ENCODE measurements at regions not wholly inside any gene's neighbourhood (a gene's known extent, or its start where the extent isn't known, plus 50 kb on each side); places are given as distances from the start of the nearest gene placed in this dataset.
"Not testable (repeated sequence)": the region's sequence is repeated elsewhere in the genome, so short reads cannot be mapped to it uniquely, and the experiment has no call there.

- no peak for DNase-seq
These were observed 127.1 kb upstream of the SLC4A4 start for GRCh38 chr4:71211748-71212147.

DNA sequence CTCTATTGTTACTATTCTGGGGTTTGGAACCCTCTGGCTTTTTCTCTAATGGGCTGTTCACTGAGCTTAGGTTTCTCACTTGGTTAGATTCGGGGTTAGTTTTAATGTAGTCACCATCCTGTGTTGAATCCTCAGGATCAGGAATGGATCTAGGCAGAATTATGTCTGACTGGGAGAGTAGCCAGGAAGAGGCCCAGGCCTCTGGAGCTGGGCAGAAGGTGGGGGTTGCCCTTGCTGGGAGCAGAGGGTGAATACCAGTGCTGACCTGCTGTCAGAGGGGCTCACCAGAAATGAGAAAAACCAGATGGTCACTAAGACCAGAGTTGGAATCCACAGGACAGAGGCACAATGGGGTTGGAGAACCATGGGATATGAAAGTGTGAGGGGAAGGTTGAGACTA is 126.6 kb upstream of the SLC4A4 start:
- no peak for DNase-seq

- no peak for DNase-seq
These were observed 124.2 kb upstream of the SLC4A4 start for GRCh38 chr4:71214578-71214977.

GRCh38 chr4:71216316-71216959 is 122.4 kb upstream of the SLC4A4 start:
- no peak for DNase-seq

DNA sequence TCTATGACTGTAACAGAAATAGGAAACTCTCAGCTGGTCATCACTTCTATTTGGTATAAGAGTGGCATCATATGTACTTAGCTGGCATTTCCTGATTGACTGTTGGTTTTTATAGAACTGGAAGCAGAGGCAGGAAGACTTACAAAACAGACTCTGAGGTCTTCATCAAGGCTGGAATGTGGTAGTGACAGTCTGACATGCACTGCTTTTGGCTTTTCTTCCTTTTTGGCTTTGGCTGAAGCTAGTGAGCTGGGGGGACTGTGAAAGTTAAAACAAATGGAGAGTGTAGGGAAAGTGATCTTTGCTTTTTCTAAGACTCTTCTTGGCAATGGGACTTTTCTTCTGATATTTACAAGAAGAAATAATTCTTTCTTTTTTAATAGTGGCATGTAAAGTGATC is 121.1 kb upstream of the SLC4A4 start:
- no peak for DNase-seq

DNA sequence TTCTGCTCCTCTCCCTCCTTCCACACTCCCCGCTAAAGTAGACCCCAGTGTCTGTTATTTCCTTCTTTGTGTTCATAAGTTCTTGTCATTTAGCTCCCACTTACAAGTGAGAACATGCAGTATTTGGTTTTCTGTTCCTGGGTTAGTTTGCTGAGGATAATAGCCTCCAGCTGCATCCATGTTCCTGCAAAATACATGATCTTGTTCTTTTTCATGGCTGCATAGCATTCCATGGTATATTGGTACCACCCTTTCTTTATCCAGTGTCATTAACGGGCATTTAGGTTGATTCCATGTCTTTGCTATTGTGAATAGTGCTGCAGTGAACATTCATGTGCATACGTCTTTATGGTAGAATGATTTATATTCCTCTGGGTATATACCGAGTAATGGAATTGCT is 118.0 kb upstream of the SLC4A4 start:
- not testable (repeated sequence) for DNase-seq

GRCh38 chr4:71221510-71222466 is 117.0 kb upstream of the SLC4A4 start:
- no peak for DNase-seq

GRCh38 chr4:71222661-71223060 is 116.2 kb upstream of the SLC4A4 start:
- DNase-seq = no peak

- DNase-seq = peak; percentile 38
These were observed 109.1 kb upstream of the SLC4A4 start for GRCh38 chr4:71229477-71230270.

DNA sequence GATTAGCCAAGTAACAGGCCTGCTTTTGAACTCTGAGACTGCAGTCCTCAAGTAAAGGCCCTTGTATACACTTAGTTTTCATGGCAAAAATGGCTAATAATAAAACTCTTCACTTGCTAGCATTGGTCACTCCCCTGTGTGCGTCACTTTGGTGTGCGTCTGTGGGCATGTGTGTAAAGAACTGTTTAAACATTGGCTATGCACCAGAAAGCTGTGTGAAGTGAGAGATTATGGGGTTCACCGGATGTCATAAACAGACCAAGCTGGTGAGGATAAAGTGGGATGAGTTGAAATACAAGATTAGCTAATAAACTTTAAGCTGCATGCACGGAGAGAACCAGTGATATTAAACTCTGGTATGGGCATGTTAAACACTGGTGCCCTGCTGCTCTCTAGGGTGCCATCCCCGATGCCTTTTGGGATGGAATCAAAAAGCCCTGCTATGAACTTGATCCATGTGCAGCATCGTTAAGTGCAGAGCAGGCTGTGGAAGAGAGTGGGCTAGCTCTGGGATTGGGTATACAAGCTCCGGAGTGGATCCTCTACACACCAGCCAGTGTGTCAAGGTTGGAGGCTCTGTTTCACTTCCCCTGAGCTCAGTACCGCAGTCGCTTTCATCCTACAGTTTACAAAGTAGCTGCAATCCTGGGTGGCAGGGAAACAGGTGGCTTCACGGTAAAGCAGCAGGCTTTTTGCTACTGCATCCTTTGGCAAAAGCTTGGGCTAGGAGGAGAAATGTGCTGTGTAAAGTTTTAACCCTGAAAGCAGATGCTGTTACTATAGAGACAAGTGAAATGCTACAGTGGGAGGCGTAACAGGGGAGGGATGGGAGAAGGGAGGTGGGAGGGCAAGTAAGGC is 108.3 kb upstream of the SLC4A4 start:
- peak; percentile 24 for DNase-seq

GRCh38 chr4:71231129-71232055 is 107.4 kb upstream of the SLC4A4 start:
- no peak for DNase-seq

DNA sequence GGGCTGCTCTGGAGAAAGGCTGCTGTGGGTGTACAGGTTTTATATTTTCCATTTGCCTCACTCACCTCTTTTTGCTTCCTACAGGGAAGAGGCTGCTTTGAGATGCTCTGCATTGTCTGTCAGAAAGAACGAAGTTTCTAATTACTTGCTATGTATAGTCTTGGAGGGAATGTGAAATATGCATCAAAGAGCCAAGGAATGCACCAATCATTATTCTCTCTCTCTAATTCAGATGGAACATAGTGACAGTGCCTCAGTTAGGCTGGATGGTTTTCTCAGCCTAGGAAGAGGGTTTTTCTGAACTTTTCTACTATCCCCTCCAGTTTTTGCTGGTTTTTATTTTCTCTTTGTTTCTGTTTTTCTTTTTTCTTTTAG is 106.8 kb upstream of the SLC4A4 start:
- no peak for DNase-seq

DNA sequence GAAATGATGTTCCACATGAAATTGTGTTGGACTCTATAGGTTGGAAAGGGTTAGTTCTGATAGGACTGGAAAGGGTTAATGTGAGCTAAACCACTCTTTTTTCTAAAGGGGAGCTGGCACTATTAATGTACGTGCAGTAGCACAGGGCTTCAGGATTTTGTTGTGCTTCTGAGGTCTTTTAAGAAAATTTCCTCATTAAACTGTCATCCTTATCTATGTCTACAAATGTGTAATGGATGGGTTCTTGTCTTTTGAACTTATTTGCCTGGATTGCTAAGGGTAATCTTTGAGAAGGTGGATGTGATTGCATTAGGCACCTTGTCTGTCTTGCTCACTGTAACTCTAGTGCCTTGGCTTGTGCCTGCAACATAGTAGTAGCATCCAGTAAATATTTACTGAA is 106.0 kb upstream of the SLC4A4 start:
- no peak for DNase-seq

- DNase-seq = peak; percentile 25
These were observed 103.3 kb upstream of the SLC4A4 start for GRCh38 chr4:71235311-71236201.

DNA sequence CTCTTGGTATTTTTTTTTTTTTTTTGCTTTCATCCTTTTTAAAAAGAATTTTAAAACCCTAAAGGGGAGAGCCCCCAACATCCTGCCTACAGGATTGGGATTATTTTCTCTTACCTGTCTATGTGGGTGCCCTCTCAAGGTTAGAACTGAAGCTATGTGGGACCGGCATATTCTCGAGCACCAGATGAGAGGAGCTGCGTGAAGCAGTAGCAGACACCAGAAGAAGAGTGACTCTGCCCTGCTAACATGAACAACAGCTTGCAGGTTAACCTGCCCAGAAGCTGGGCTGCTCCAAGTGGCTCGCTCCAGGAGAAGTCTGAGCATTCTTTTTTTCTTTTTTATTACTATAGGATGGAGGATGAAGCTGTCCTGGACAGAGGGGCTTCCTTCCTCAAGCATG is 102.6 kb upstream of the SLC4A4 start:
- DNase-seq = no peak

- no peak for DNase-seq
These were observed 101.2 kb upstream of the SLC4A4 start for GRCh38 chr4:71237641-71238040.

DNA sequence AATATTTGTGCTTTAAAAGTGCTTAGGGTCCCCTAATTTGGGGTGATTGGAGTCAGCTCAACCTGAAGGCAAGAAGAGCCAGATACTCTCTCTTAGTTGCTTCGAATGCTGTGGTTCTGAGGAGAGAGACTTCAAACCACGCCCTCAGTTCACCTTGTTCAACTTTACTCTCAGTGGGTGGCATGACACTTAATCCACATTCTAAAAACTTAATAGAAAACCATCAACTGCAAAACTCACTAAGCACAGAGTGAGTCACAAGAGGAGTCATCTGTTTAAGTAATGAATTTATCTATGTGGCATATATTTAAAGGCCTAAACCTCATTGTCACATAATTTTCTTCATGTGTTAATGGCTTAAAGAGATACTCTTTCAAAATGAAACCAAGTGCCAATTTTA is 99.5 kb upstream of the SLC4A4 start:
- no peak for DNase-seq

DNA sequence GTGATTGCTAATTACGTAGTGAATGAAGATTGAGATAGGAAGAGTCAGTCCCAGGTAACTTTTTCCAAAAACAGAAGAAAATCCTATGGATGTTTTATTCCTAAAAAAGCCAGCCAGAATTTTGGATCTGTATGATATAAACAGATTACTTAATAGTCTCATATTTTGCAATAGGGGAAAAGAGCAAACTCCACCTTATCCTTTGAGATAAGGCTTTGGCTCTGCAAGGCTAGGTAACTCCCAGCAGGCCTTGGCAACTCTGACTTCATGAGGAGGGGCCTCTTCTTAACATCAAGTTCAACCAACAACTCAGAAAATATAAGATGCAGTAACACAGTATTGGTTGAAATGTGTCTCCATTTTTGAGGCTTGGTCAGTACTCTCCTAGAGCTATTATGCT is 98.7 kb upstream of the SLC4A4 start:
- no peak for DNase-seq

- DNase-seq = no peak
These were observed 97.1 kb upstream of the SLC4A4 start for GRCh38 chr4:71241501-71242288.

All from NCI-H82 (cell line).